HG02840 (cell line): ENCODE measurements at regions not wholly inside any gene's neighbourhood (a gene's known extent, or its start where the extent isn't known, plus 50 kb on each side); places are given as distances from the start of the nearest gene placed in this dataset.

Experiments
- ATAC-seq: cut with Tn5 transposase; IDR thresholded peaks from one replicate; pipeline ENCODE4 v1.9.1; 2021; ENCODE audit warnings: mild to moderate bottlenecking, moderate library complexity, moderate number of reproducible peaks; ENCODE audit not compliant: unreplicated experiment, low FRiP score

- no peak for ATAC-seq
Observed at GRCh38 chr17:5854871-5855554, 215.2 kb upstream of the WSCD1 start.

- ATAC-seq = no peak
Observed at GRCh38 chr17:5861246-5861645, 208.9 kb upstream of the WSCD1 start.

GRCh38 chr17:5861854-5862253 lies 208.3 kb upstream of the WSCD1 start:
- ATAC-seq = no peak

GRCh38 chr17:5862395-5862794 lies 207.8 kb upstream of the WSCD1 start:
- ATAC-seq = no peak

DNA sequence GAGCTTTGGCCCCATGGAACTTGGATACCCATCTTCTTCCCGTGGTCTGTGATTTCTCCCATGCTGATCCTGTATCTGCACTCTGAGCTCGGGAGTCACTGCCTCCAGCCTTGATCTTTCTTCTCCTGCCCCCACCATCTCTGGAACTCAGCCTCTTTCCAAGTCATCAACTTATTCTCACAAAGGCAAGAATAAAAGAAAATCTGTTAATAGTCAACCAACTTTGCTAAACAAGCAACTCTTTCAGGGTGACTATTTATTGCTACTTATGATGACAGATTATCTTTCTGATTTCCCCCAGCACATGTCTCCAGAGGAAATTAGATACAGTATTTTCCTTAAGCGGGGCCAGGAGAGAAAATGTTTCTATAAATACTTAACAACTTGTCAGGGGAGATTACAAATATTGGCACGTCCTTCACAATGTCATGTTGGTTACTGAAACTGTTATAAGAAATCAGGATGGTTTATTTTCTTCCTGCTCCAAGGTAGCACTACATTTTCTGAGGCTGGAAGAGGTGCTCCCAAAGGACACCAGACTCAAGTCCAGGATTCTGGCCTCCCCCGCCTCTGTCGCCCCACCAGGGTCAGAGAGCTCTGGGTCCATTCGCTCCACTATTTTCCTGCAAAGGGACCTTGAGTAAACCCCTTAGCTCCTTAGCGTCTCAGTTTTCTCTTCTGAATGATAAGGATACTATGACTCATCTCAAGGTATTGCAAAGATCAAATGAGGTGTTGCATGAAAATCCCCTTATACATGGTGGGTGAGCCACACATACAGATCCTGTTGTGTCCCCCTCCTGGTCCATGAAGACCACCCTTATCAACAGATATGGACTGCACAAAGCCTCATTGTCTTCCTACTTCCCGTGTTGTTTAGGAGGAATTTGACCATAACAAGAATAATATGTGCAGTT lies 205.2 kb upstream of the WSCD1 start:
- ATAC-seq = no peak

DNA sequence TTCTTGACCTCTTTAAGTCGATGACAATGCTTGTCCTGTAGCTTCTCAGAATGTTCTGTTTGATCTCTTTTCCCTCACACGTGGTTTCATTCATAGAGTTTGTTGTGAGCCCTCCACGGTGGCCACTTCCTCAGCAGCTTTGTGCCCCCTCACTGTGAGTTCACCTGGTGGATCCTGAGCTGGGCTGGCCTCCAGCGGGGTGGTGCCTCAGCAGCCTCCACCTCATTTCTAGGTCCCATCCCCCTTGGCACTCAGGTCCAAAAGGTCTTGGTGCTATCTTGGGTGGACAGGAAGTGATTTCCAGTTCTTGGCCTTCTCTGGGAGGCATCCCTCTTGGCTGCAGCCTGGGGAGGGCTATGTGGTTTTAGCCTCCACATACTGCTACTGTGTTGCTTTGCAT lies 203.2 kb upstream of the WSCD1 start:
- ATAC-seq = no peak

DNA sequence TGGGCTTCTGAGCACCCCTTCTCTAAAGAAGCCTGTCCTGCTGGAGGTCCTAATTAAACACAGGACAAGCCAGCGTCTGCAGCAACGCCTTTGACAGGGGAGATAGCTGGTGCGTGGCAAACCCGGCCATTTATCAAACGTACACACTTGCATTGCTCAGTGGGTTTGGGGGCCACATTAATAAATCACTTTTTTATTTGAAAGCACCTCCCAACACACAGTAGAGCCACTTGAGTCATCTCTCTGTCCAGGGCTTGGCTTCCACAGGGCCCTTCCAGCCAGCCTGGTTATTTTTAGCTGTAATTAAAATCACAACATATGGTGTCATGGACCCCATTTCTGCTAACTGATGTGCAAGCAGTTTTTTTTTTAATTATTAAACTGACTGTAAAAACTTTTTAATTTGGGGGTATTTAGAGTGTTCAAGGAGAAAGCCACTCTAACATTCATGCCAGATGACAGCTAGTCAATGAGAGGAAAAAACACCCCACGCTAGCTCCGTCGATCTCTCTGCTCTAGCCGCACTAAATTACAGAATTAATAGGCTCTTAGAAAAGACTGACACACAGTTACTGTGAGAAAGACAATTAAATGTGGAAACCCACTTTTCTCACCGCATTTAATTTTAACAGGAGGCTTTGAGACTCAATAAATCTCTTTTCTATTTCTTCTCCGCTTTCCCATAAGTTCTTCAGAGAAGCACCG lies 201.0 kb upstream of the WSCD1 start:
- ATAC-seq = no peak

DNA sequence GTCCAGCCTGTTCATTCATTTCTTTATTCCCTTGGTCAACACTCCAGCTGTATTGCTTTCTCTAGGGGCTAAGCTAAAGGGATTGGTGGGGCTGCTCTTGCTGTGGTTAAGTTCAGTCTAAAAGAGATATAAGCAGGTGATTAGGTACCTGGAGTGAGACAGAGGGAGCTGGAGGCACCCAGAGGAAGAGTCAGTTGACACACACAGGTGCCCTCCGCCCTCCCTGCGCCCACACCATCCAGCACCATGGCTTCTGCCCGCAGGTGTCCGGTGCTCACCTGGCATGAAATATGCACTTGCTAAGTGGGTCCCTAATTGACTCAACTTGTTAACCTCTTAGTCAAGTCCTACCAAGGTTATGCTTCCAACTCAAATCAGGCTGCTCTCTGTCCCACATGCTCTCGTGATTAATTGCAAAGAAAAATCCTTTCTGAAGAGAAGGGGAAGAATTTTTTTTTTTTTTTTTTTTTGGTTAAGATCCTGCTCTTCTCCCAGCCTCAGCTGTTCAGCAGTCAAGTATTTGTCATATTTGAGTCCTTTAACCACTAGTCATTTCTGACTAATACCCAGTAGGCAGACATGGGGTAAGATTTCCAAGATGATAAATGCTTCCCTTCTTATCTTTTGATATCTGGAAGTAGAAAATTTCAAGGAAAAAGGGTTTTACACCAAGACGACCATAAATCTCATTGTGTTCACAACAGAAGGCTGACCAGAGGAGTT lies 199.8 kb upstream of the WSCD1 start:
- ATAC-seq = no peak

GRCh38 chr17:5871666-5872065 lies 198.5 kb upstream of the WSCD1 start:
- ATAC-seq = no peak

DNA sequence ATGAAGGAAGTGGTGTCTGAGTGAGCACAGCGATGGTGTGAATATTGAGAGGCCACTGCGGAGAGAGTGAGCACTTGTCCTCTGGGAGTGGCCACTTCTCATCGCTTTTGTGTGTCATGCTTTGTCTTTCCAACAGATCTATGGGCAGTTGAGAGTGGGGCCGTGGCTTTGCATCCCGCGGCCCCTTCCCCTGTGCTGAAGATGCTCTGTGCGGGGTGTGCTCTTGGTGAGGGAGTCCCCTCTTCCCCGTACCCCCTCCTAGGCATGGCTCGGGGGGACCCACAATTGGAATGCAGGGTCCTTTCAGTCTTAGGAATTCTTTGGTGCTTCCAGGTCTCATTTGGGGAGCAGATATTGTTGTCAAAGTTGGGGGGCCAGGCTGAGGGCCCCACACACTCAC lies 197.3 kb upstream of the WSCD1 start:
- ATAC-seq = no peak

DNA sequence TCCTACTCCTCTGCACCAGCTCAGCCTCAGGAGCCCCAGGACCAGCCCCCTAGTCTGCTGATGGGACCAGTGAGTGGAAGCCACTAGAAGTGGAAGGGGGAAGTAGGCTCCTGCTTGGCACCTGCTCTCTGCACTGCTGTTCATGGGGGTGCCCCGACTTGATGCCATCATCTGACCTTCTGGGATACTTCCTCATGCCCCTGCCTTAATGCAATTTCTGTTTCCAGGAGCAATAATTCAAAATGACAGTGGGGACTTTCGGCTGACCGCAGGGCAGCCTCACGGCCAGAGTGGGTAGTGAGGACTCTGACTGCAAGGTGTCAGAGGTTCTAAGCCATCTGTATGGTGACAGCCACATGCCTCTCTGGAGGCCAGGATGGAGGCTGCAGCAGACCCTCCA lies 196.4 kb upstream of the WSCD1 start:
- no peak for ATAC-seq

DNA sequence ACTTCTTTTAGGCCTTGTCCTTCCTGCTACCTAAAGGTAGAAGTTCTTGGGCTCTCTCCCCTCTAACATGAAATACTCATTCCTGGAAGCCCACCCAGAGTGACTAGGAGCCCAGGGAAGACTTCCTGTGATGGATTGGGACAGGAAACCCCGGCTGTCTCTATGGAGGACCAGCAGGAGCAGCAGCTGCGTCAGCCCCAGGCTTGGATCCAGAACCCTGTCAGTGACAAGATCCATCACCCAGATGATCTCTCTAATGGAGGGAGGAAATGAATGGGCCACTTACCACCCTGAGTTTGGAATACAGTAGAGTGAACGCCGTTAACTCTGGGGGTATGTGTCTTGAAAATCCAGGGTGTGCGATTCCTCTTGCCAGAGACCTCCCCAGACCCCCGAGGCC lies 195.7 kb upstream of the WSCD1 start:
- ATAC-seq = no peak

DNA sequence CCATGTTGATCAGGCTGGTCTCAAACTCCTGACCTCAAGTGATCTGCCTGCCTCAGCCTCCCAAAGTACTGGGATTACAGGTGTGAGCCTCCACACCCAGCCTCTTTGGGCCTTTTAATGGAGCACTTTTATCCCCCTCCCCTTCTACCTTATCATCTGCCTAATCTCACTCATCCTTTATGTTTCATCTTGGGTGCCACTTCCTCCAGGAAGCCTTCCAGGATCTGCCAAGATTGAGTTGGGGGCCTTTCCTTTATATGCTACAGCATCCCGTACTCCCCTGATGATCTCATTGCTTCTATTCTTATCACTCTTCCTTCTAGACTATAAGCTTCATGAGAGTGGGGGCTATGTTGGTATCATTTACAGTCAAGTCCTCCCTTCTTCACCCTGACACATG lies 192.8 kb upstream of the WSCD1 start:
- ATAC-seq = no peak

DNA sequence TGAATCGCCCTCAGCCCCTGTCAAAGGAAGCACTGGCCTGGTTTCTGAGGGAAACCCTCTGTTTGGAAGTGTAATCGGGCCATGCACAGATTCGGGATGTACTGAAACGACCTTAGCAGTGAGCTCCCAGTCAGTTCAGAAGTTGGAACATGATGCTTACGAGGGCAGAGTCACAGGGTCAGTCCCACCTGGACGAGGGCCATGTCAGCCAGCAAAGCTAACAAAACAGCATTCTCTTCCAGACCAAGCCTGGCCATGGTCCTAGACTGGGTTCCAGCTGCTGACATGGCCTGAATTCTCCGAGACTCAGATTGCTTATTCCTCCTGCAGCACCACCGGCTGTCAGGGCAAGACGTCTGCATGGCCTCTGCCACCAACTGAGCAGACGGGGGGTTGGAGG lies 192.2 kb upstream of the WSCD1 start:
- ATAC-seq = no peak

- ATAC-seq = no peak
Observed at GRCh38 chr17:5881849-5882248, 188.3 kb upstream of the WSCD1 start.

- ATAC-seq = no peak
Observed at GRCh38 chr17:5883775-5884665, 186.2 kb upstream of the WSCD1 start.

GRCh38 chr17:5885336-5885735 lies 184.8 kb upstream of the WSCD1 start:
- ATAC-seq = no peak

DNA sequence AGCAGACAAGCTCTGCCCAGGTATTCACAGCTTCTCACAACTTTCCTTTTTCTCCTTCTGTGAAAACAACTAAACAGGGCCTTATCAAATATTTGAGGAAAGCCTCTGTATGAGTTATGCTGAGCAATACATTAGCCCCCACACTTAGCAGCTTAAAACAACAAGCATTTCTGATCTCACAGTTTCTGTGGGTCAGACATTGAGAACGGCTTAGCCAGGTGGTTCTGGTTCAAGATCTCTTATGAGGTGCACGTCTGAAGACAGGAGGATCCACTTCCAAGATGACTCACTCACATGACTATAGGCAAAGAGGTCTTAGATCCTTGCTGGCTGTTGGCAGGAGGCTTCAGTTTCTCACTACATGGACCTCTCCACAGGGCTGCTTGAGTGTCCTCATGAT lies 181.4 kb upstream of the WSCD1 start:
- ATAC-seq = no peak

DNA sequence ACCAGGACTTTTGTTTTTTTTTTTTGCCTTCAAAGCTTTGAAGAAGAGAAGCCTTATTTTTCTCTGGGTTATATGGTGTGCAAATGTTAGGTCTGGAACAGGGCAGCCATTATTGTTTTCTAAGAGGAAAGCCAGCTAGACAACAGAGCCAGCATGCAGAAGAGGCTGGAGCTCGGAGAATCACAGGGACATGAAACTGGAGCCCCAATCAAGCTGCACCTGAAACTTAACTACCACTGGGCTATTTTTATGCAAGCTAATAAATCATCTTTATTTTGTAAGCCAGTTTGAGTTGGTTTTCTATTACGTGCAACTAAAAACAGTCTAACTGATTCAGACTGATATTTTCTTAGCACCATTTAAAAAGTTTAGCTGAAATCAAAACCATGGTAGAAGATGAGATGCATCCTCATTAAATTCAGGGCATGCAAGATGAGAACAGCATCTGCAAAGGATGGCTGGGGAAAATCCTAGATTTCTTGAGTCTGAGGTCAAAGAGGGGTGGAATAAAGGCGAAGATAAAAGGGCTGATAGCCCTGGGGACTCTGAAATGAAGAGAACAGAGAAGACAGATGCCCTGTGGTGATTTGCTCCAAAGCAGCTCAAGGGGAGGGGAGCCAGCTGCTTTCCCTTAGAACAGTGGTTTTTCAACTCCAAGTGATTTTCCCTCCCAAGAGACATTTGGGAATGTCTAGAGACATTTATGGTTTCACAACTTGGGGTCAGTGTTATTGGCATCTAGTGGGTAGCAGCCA lies 177.1 kb upstream of the WSCD1 start:
- ATAC-seq = no peak
